Myocyte (in vitro differentiated cells): ENCODE measurements at regions not wholly inside any gene's neighbourhood (a gene's known extent, or its start where the extent isn't known, plus 50 kb on each side); places are given as distances from the start of the nearest gene placed in this dataset.
A peak's percentile ranks its signal among the peaks of the same experiment; 100 is the strongest.
"Not testable (repeated sequence)": the region's sequence is repeated elsewhere in the genome, so short reads cannot be mapped to it uniquely, and the experiment has no call there.

ENCODE experiments used
- DNase-seq: peaks from one replicate; pipeline ENCODE4 v3.0.0-alpha.2; 2012; ENCODE audit warnings: low read depth

- no peak for DNase-seq
These were observed 109.2 kb downstream of the BASP1 start for GRCh38 chr5:17326600-17327037.

- DNase-seq = no peak
These were observed 109.7 kb downstream of the BASP1 start for GRCh38 chr5:17327048-17327625.

DNA sequence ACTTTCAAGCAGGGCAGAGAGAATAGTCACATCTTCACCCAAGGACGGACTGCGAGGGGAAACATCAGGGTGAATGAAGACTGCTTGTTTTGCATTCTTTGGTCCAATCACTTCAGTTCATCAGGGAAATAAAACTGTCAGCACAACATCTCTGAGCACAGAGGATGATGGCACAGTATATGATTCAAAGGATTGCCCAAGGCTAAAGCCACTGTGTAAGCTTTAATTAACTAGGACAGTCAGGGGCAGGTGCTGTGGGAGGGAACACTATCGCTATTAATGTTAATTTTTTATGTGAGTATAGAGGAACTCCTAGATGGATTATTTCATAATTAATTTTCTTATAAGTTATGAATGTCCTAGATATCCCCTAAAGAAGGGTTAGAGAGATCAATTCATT lies 112.1 kb downstream of the BASP1 start:
- no peak for DNase-seq

- no peak for DNase-seq
These were observed 113.0 kb downstream of the BASP1 start for GRCh38 chr5:17330386-17330785.

DNA sequence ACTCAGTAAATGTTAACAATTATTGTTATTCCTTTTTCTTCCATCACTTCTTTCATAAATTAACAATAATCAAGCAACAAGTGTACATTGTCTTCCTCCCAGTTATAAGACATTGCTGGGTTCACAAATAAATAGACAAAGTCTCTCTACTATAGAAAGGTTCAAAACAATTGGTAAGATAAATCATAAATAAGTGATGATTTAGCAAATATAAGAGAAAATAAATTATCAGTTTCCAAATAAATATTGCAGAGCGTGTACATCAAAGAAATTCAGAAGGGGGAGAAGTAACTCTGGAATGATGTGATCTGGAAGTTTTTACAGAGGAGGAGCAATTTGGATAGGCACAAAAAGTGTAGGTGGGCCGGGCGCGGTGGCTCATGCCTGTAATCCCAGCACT lies 114.2 kb downstream of the BASP1 start:
- DNase-seq = no peak

GRCh38 chr5:17333755-17334154 lies 116.3 kb downstream of the BASP1 start:
- no peak for DNase-seq

- peak; percentile 54 for DNase-seq
These were observed 118.6 kb downstream of the BASP1 start for GRCh38 chr5:17336054-17336453.

GRCh38 chr5:17336723-17337122 lies 119.3 kb downstream of the BASP1 start:
- DNase-seq = not testable (repeated sequence)

- DNase-seq = no peak
These were observed 122.4 kb downstream of the BASP1 start for GRCh38 chr5:17339841-17340240.

DNA sequence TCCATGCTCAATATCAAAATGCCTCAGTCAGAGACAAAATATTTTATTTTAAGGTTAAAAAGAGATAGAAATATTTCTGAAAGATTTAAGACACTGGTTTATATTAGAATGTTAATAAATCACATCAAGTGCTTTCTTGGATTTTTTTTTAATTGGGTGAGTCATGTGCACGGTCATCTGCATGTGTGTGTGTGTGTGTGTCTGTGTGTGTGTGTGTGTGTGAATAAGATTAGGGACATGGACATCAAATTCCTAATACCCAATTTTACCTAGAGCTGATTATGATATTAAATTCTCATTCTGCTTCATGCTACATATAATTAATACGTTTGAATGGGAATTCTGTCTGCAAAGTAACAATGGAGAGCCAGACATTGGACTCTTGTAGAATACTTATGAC lies 122.9 kb downstream of the BASP1 start:
- no peak for DNase-seq

DNA sequence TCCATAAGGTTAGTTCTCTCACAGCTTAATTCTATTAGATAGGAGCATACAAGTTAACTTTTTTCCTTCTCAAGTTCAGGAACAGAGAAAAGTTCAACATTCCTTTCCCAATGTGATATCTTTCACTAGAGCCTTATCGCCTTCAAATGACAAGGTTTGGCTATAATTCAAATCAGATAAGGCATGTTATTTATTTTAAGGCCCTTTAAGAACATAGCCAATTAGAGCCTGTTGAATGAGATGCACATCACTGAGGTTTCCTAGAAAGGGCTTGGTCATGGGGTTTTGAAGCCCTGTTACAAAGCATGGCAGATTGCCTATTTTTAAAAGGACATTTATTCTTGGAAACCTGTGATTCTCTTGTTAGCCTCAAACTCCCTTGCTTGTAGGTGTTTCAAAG lies 123.4 kb downstream of the BASP1 start:
- DNase-seq = peak; percentile 29

DNA sequence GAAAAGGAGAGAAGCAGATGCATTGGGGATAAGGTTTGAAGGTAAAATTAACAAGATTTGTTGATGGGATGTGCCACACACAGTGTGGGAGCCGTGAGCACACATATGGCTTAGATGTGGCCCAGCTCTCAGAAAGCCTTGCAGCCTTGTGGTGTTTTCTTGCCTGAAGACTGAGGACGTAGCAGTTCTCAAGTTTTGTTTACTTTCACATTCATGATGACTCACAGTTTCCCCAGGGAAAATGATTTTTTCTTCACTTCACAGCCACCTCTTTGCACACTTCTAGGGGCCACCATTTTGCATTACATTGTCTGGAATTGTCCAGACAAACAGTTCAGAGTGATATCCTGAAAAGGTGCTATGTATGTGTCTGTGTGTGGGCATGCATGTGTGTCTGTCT lies 126.2 kb downstream of the BASP1 start:
- peak; percentile 76 for DNase-seq

DNA sequence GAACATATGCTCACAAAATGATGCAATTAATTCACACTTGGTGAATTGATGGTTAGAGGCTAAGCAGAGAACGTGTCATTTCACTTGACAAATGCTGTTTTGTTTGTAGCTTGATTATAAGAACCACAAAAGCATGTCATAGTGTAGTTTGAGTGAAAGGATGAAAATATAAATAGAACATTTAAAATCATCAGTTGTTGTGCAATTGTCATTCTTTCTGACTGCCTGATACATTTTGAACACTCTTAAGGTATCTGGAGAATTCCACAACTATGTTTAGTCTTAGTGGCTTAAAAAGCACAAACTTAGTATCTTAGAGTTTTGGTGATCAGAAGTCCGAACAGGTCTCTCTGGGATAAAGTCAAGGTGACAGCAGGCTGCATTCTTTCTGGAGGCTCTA lies 129.4 kb downstream of the BASP1 start:
- DNase-seq = no peak

GRCh38 chr5:17352223-17352622 lies 134.8 kb downstream of the BASP1 start:
- DNase-seq = no peak

- no peak for DNase-seq
These were observed 136.8 kb downstream of the BASP1 start for GRCh38 chr5:17354265-17354664.

DNA sequence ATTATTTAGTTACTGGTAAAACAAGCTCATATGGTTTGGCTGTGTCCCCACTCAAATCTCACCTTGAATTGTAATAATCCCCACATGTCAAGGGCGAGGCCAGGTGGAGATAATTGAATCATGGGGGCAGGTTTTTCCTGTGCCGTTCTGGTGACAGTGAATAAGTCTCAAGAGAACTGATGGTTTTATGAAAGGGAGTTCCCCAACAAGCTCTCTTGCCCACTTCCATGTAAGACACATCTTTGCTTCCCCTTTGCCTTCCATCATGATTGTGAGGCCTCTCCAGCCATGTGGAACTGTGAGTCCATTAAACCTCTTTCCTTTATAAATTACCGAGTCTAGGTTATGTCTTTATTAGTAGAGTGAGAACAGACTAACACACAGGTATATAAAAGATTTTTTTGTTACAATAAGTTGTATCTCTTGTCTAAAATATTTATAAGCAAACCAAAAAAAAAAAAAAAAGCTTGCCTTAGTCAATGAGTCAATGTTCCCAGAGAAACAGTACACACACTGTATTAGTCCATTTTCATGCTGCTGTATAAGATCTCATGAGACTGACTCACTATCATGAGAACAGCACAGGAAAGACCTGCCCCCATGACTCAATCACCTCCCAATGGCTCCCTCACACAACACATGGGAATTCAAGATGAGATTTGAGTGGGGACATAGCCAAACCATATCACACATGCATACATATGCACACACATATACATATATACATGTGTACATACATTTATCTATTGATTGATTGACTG lies 138.3 kb downstream of the BASP1 start:
- DNase-seq = peak; percentile 40

- DNase-seq = no peak
These were observed 139.1 kb downstream of the BASP1 start for GRCh38 chr5:17356551-17356950.

DNA sequence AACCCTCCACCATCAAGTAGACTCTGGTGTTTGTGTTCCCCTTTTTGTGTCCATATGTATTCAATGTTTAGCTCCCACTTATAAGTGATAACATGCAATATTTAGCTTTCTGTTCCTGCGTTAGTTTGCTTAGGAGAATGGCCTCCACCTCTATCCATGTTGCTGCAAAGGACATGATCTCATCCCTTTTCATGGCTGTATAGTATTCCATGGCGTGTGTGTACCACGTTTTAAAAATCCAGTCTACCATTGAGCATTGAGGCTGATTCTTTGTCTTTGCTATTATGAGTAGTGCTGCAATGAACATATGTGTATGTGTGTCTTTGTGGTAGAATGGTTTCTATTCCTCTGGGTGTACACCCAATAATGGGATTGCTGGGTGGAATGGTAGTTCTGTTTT lies 140.1 kb downstream of the BASP1 start:
- no peak for DNase-seq

DNA sequence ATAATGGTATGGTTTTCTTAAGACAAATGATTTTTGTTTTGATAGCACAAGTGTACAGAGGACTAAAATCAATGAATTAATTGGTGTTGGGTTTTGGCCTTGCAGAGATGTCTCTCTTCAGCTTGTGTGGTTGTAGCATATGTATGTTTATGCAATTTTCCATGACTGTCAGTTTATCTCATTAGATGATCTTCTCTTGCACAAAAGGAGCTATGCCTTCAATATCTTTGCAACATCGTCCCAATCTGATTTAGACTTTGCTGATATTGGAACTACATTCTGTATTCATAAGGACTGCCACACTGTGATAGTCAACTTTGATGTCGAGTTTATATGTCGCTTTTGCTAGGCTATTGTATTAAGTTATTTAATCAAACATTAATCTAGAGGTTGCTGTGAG lies 140.0 kb upstream of the TAF11L2 start:
- no peak for DNase-seq

- DNase-seq = peak; percentile 85
These were observed 138.5 kb upstream of the TAF11L2 start for GRCh38 chr5:17359451-17360011.

- DNase-seq = no peak
These were observed 137.2 kb upstream of the TAF11L2 start for GRCh38 chr5:17360879-17361278.

DNA sequence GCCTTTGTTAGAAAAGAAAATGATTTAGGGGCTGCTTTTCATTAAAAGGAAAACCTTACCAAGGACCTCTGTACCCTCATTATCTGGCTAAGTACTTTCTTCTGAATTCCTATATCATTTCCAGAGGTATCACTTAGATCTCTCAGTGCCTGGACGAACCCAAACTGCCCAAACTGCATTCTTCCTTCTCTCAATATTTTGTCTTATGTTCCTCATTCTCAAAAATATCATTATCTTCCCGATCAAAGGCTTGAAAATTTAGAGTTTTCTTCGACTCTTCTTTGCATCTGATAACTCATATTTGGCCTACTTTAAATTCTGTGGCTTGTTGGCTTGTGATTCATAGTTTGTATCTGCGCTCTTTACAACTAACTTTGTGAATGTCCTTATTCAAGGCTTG lies 136.7 kb upstream of the TAF11L2 start:
- no peak for DNase-seq
